NCI-H526 (cell line): ENCODE measurements at regions not wholly inside any gene's neighbourhood (a gene's known extent, or its start where the extent isn't known, plus 50 kb on each side); places are given as distances from the start of the nearest gene placed in this dataset.
"Not testable (repeated sequence)": the region's sequence is repeated elsewhere in the genome, so short reads cannot be mapped to it uniquely, and the experiment has no call there.

Experiments used
- DNase-seq, 2 experiments: peaks; one replicate each; lab custom pipeline; 2025; lab: John Stamatoyannopoulos, UW

DNA sequence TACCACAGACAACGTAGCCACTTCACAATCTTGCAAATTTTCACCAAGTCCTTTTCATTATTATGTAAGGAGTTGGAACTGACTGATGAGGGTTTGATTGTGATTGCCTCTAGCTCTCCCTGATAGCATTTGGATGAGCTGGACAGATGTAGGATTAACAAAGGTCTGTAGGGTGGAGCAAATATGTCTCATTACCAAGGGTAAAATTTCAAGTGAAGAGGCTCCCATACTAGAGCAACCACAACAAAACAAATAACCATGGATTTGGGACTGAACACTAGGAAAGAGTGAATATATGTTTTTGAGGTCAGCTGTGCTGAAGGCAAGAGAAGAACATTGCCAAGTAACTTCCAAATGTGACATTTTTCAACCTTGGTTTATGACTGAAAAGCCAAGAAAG is 281.7 kb downstream of the NEBL start:
- DNase-seq: no peak

GRCh38 chr10:20614911-20615310 is 282.2 kb downstream of the NEBL start:
- DNase-seq: no peak

GRCh38 chr10:20608503-20608902 is 288.6 kb downstream of the NEBL start:
- DNase-seq: no peak

- no peak for DNase-seq
Measured at GRCh38 chr10:20606985-20607384, 290.1 kb downstream of the NEBL start.

DNA sequence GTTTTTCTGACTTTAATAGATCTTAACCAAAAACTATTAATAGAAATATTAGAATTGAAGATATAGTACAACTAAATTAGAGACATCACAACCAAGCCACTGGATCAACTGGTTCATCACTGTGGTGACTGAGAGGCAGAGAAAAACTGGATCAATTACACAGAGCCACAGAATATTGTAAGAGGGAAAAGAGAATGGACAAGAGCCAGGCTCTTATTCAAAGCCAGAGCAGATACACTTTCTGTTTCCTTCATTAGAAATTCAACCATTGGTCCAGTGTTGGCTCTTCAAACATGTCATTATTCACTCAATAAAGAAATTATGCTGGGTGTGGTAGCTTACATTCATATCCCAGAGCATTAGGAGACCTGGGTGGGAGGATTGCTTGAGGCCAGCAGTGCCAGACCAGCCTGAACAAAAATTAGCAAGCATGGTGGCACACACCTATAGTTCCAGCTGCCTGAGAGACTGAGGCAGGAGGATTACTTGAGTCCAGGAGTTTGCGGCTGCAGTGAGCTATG is 295.1 kb downstream of the NEBL start:
- no peak for DNase-seq

DNA sequence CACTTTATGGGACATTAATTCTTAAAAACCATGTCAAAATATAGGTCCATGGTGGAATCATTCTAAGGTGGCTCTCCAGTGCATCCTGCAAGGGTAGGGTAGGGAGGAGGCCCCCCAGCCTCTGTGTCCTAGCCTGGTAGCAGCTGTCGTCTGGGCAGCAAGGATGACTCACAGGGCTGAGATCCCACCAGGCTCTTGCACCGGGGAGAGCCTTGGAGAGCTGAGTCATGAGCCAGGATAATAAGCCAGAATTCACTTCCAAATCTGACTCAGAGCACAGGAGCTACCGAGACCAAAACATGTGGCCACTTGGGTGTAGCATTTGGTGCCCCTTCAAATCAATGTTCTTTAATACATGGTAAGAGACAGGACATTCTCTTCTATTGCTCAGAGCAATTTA is 298.5 kb downstream of the NEBL start:
- DNase-seq: no peak

DNA sequence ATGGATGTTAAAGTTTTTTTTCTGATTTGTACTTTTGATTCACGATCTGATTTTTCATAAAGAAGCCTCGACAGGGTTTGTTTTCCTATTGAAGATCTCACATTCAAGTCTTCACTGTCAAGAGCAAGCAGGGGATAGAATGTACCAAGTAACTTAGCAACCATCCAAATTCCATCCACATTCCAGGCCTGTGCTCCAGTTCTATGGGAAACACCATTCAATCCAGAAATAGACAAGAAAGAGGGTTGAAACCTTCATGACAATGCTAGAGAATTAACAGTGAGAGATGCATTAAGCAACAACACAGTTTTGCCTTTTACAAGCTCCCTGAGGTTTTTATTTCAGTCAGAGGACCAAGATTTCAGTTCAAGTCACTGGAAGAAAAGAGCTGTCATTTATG is 300.2 kb downstream of the NEBL start:
- DNase-seq: no peak

- no peak for DNase-seq
Measured at GRCh38 chr10:20596065-20596755, 300.9 kb downstream of the NEBL start.

- DNase-seq: no peak
Measured at GRCh38 chr10:20593649-20594048, 303.5 kb downstream of the NEBL start.

DNA sequence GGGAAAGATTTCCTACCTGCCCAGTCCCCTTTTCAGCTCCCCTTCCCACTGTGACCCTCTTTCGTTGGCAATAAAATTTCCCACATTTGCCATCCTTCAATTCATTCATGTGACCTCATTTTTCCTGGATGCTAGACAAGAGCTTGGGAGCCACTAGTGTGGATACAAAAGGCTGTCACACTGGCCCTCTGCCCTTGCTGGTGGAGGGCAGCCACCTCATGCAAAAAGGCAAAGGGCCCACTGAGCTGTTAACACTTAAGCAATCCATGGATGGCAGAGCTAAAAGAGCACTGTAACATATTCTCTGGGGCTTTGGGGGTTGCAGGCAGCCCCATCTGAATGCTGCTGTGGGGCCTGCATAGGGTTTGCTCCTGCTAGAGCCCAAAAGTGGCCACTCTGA is 315.1 kb downstream of the NEBL start:
- no peak for DNase-seq

GRCh38 chr10:20573924-20574323 is 323.2 kb downstream of the NEBL start:
- no peak for DNase-seq

GRCh38 chr10:20555990-20556389 is 341.1 kb downstream of the NEBL start:
- DNase-seq: not testable (repeated sequence)

DNA sequence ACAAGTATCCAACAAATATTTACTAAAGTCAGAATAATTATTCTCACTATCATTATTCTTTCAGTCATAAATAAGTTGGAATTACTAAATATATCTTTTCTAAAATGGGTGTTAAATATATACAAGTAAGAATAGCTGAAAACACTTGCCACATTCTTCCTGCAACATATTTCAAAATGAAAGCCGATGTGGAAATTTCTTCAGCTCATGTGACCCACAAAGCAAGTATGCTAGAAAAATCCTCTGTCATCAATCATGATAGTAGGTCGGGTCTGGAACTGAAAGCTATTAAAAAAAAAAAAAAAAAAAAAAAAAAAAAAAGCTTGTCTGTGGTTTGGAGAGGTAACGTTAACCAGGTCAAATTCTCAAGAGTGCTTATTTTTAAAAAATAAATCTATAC is 344.7 kb downstream of the NEBL start:
- DNase-seq: no peak

- no peak for DNase-seq
Measured at GRCh38 chr10:20551761-20552160, 345.4 kb downstream of the NEBL start.

GRCh38 chr10:20535897-20536881 is 360.9 kb downstream of the NEBL start:
- DNase-seq: no peak

GRCh38 chr10:20531241-20531883 is 365.7 kb downstream of the NEBL start:
- DNase-seq: peak; percentile 7 to 44

- no peak for DNase-seq
Measured at GRCh38 chr10:20521186-20521585, 375.9 kb downstream of the NEBL start.

DNA sequence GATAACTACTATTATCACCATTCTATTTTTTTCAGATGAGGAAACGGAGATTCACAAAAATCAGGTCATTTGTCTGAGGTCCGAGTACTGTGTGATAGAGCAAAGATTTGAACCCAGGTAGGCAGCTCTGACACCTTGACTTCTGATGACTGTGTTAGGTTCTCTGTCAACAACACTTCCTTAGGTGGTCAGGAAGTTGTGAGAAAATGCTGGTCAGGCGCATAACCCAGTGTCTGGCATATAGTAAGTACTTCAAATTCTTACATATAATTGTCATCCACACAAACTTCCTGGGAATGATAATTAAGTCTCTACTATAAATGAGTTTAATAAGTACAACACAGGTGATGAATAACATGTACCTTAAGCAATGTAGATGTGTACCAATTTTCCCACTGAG is 381.5 kb downstream of the NEBL start:
- no peak for DNase-seq

GRCh38 chr10:20512631-20513030 is 384.5 kb downstream of the NEBL start:
- no peak for DNase-seq

- no peak for DNase-seq
Measured at GRCh38 chr10:20508921-20509320, 388.2 kb downstream of the NEBL start.

GRCh38 chr10:20502903-20503585 is 394.1 kb downstream of the NEBL start:
- DNase-seq: no peak

DNA sequence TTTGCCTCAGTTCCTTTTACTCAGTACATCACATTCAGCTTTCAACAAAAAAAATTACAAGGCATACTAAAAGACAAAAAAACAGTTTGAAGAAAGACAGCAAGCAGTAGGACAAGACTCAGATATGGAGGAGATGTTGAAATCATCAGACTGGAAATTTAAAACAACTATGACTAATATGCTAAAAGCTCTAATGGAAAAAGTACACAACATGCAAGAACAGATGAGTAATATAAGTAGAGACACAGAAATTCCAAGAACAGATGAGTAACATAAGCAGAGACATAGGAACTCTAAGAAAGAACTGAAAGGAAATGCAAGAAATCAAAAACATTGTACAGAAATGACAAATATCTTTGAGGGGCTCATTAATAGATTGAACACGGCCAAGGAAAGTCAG is 402.6 kb downstream of the NEBL start:
- no peak for DNase-seq
